ENCODE measurements at regions not wholly inside any gene's neighbourhood (a gene's known extent, or its start where the extent isn't known, plus 50 kb on each side); places are given as distances from the start of the nearest gene placed in this dataset.

DNA sequence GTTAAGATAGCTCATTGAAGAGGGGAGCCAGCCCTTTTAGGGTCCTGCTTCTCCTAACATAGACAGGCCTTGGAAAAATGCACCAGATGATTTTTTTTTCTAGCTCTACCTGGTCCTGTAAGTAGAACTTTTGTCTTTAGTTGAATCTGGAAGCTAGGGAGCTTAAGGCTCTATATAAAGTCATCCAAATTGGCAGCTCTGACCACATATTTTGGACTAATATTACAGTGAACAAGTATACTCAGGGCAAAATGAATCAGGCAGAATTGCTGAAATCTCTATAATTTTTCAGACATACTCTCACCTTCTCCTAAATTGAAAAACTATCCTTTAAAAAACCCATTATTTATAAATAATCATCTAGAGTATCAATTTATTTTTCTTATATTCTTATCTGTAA is 375.6 kb downstream of the OSTF1 start:
- no peaks in the 10 kb centered on the region for H3K9me3 ChIP-seq (ENCODE audit: insufficient read depth, low read depth, low read length)
- no peaks in the 10 kb centered on the region for H3K36me3 ChIP-seq (ENCODE audit: insufficient read depth, low read depth, low read length)
- H3K27ac ChIP-seq (ENCODE audit: low read length) = no peak overlapping the region

DNA sequence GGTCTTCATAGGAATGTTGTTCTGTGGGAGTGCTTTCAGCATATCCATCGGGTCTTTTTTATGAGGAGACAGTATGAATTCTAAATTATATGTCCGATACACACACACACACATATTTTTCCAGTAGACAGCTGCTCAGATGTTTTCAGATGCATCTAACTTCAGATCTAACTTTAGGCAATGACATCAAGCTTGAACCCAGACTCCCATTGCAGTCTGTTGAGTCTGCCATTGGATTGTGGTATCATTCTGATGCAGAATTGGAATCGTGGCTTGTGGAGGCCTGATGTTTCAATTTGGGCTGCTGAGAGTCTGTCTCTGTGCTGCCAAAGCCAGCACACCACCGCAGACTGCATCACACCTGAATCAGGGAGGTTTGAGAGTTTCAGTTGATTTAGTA is 376.4 kb downstream of the OSTF1 start:
- Histone ChIP-seq H3K9me3 (ENCODE audit: insufficient read depth, low read depth, low read length) (no peaks in the 10 kb centered on the region), H3K27me3 (ENCODE audit: insufficient read depth, low read length) (no peaks in the 10 kb centered on the region), H3K9ac (ENCODE audit: low read depth, low read length) (no peak overlapping the region), H3K36me3 (ENCODE audit: insufficient read depth, low read depth, low read length) (no peaks in the 10 kb centered on the region), H3K4me3 (ENCODE audit: low read length) (no peak overlapping the region), H3K27ac (ENCODE audit: low read length) (no peak overlapping the region), H3K4me1 (ENCODE audit: insufficient read depth, low read length) (peaks cover 8% of the 10 kb centered on the region; the same call in 1 of the 2 replicates)

More for the DNA sequence above, 375.6 kb downstream of the OSTF1 start:
- Histone ChIP-seq H3K27me3 (ENCODE audit: insufficient read depth, low read length) (no peaks in the 10 kb centered on the region), H3K4me3 (ENCODE audit: low read length) (no peak overlapping the region), H3K9ac (ENCODE audit: low read depth, low read length) (no peak overlapping the region), H3K4me1 (ENCODE audit: insufficient read depth, low read length) (peaks cover 8% of the 10 kb centered on the region; the same call in 1 of the 2 replicates)

DNA sequence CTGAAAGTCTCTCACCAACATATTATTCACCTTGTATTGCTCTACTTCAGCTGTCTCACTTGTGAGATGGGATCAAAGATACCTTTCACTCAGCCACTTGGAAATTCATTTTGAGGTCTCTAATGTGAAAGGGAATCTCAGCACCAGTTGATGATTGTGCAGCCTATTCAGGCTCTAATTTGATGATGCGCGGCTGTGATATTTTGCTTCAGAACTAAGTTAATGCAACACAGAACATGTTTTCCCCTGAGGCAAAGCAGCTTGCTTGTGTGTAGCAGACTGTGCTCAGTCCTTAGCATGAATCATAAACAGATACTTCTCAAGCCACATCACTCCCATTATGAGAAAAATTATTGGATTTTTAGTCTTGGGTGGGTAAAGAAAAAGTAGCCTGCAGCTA is 378.8 kb downstream of the OSTF1 start:
- H3K4me1 ChIP-seq (ENCODE audit: insufficient read depth, low read length) = peaks cover 19% of the 10 kb centered on the region
- no peaks in the 10 kb centered on the region for H3K27me3 ChIP-seq (ENCODE audit: insufficient read depth, low read length)
- H3K27ac ChIP-seq (ENCODE audit: low read length) = no peak overlapping the region
- no peaks in the 10 kb centered on the region for H3K9me3 ChIP-seq (ENCODE audit: insufficient read depth, low read depth, low read length)
- H3K36me3 ChIP-seq (ENCODE audit: insufficient read depth, low read depth, low read length) = no peaks in the 10 kb centered on the region
- H3K9ac ChIP-seq (ENCODE audit: low read depth, low read length) = no peak overlapping the region
- H3K4me3 ChIP-seq (ENCODE audit: low read length) = no peak overlapping the region

DNA sequence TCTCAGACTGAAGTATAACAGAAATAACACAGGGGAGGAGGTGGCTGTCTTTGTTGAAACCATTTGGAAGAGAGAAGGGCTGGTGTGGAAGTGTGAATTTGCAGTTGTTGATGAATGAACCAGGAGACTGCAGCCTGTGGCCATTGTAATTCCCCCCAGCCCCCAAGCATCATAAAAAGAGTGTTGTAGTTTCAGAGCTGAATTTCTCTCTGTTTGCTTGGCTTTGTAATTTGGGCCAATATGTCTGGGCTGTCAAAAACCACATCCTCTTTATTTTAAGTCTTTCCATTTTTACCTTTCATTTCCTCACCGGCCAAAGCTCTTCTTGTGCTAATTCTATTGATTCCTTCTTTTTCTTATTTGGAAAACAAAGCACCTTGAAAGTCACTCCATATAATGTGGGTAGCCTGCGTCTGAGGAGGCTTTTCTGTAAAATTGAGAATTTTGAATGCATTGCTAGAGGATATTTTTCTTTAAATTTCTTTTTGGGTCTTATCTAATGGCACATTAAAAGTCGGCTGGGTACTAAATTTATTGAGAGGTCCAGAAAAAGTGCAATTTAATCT is 383.3 kb downstream of the OSTF1 start:
- no peaks in the 10 kb centered on the region for H3K9me3 ChIP-seq (ENCODE audit: insufficient read depth, low read depth, low read length)
- no peaks in the 10 kb centered on the region for H3K27me3 ChIP-seq (ENCODE audit: insufficient read depth, low read length)
- no peaks in the 10 kb centered on the region for H3K36me3 ChIP-seq (ENCODE audit: insufficient read depth, low read depth, low read length)
- H3K4me3 ChIP-seq (ENCODE audit: low read length) = peak overlapping the region; percentile 7; the same call in 1 of the 2 replicates
- peaks cover 26% of the 10 kb centered on the region for H3K4me1 ChIP-seq (ENCODE audit: insufficient read depth, low read length)
- H3K9ac ChIP-seq (ENCODE audit: low read depth, low read length) = peak overlapping the region; percentile 44; the same call in 1 of the 2 replicates
- peak overlapping the region; percentile 62 for H3K27ac ChIP-seq (ENCODE audit: low read length)

DNA sequence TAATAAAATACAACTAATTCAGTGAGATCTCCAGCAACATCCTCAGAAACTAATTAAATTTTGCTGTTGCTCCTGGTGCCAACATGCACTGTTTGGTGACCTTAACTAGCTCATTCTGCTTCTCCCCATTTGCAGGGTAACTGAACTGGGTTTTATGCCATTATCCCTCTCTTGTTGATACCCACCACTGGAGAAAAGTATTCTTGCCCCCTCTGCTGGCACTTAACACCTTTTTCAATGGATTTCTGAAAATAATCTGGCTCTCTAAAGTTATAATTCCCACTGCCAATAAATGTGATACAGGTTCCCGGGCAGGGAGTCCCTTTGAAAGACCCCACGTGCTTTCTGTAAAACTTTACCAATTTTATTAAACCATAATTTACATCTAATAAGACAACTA is 394.3 kb downstream of the OSTF1 start:
- Histone ChIP-seq H3K4me1 (ENCODE audit: insufficient read depth, low read length) (no peaks in the 10 kb centered on the region), H3K27me3 (ENCODE audit: insufficient read depth, low read length) (no peaks in the 10 kb centered on the region), H3K9me3 (ENCODE audit: insufficient read depth, low read depth, low read length) (peaks cover 7% of the 10 kb centered on the region), H3K36me3 (ENCODE audit: insufficient read depth, low read depth, low read length) (no peaks in the 10 kb centered on the region), H3K4me3 (ENCODE audit: low read length) (no peak overlapping the region), H3K27ac (ENCODE audit: low read length) (no peak overlapping the region), H3K9ac (ENCODE audit: low read depth, low read length) (no peak overlapping the region)

DNA sequence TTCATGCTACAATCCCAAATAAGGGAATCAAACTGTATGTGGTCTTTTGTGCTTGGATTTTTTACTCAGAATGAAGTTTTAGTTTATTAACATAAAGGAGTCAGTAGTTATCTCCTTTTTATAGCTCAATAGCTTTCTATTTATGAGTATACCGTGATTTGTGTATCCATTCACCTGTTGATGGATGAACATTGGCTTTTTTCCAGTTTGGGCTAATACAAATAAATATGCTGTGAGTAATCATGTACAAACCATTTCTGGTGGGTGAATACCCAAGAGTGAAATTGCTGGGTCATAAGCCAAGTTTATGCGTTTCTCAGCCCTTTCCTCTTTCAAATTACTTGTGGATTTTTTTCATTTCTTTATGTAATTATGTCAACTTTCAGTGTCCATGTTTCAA is 395.3 kb downstream of the OSTF1 start:
- no peaks in the 10 kb centered on the region for H3K4me1 ChIP-seq (ENCODE audit: insufficient read depth, low read length)
- no peak overlapping the region for H3K4me3 ChIP-seq (ENCODE audit: low read length)
- no peaks in the 10 kb centered on the region for H3K9me3 ChIP-seq (ENCODE audit: insufficient read depth, low read depth, low read length)
- H3K27me3 ChIP-seq (ENCODE audit: insufficient read depth, low read length) = no peaks in the 10 kb centered on the region
- no peak overlapping the region for H3K9ac ChIP-seq (ENCODE audit: low read depth, low read length)
- H3K27ac ChIP-seq (ENCODE audit: low read length) = no peak overlapping the region
- no peaks in the 10 kb centered on the region for H3K36me3 ChIP-seq (ENCODE audit: insufficient read depth, low read depth, low read length)

DNA sequence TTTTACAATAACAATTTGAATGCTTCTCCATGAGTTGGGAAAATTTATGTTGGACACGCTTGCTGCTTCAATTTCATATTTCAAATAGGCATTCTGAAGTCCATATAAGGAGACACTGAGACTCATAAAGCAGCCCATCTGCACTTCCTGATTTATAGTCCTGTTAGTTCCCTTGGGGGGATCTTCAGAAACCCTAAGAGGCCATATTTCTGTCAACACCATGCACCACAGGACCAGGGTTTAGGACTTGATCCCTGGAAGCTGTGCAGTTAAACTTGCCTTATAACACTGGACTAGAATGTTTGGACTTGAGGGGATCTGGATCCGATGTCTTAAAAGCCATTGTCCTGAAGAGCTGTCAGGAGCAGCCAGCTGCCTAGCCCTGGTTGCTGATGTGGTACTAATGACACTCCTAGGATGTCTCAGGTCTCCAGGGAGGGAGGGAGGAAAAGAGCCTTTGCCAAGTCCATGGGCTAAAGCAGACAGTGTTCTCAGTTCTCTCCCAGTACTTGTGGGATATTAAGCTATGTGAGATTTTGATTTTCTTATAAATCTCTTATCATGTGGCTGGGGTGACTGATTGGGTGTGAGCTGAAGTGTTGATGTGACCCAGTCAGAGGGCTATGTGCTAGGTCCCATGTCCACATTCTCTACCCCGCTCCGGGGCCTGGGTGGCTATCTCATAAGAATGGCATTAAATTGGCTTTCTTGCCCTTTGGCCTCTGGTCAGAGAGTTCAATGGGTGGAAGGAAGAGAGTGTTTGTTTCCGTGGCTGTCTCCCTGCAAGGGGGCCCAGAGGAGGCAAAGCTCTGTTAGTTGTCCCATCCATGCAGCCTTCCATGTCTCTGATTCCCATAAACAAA is 399.8 kb downstream of the OSTF1 start:
- no peak overlapping the region for H3K27ac ChIP-seq (ENCODE audit: low read length)
- H3K36me3 ChIP-seq (ENCODE audit: insufficient read depth, low read depth, low read length) = no peaks in the 10 kb centered on the region
- no peak overlapping the region for H3K4me3 ChIP-seq (ENCODE audit: low read length)
- no peaks in the 10 kb centered on the region; the same call in 1 of the 2 replicates for H3K9me3 ChIP-seq (ENCODE audit: insufficient read depth, low read depth, low read length)
- H3K27me3 ChIP-seq (ENCODE audit: insufficient read depth, low read length) = no peaks in the 10 kb centered on the region
- no peaks in the 10 kb centered on the region for H3K4me1 ChIP-seq (ENCODE audit: insufficient read depth, low read length)
- no peak overlapping the region for H3K9ac ChIP-seq (ENCODE audit: low read depth, low read length)

DNA sequence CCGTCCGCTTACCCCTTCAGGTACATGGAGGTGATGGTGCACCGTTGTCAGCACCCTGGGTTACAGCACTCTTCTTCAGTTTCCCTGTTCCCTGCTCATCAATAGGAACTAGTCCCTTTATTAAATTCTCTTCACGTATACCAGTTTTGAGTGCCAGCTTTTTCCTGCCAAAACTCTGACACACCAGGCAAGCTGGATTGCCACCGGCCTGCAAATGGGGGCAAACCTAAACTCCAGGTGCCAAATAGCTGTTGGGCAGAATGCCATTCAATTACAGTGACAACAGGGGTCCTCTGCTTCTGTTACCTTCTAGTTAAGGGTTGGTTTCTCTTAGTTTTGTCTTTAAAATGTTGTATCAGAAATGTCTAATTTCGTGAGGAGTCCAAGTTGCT is 400.4 kb downstream of the OSTF1 start:
- H3K27ac ChIP-seq (ENCODE audit: low read length) = no peak overlapping the region
- H3K9ac ChIP-seq (ENCODE audit: low read depth, low read length) = no peak overlapping the region
- H3K27me3 ChIP-seq (ENCODE audit: insufficient read depth, low read length) = no peaks in the 10 kb centered on the region
- no peak overlapping the region for H3K4me3 ChIP-seq (ENCODE audit: low read length)
- no peaks in the 10 kb centered on the region for H3K4me1 ChIP-seq (ENCODE audit: insufficient read depth, low read length)
- H3K36me3 ChIP-seq (ENCODE audit: insufficient read depth, low read depth, low read length) = no peaks in the 10 kb centered on the region
- H3K9me3 ChIP-seq (ENCODE audit: insufficient read depth, low read depth, low read length) = no peaks in the 10 kb centered on the region; the same call in 1 of the 2 replicates

DNA sequence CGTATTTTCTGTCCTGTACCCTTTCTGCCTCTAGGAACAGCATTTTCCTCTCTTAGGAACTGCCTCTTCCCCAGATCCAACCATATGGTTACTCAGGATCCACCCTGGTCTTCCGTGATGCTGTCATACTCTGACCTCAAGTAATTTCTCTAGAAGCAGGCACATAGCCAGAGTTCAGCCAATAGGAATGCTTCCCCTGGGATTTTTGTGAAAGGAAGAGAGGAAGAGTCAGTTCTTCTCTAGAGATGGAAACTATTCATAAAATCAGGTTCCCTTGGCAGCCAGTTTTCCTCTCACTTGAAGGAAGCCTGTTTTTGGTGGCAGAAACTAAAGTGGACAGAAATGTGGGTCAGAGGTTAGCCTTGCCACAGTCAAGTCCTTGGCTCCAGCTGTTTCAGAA is 400.1 kb upstream of the PCSK5 start:
- H3K9me3 ChIP-seq (ENCODE audit: insufficient read depth, low read depth, low read length) = no peaks in the 10 kb centered on the region; the same call in 1 of the 2 replicates
- no peak overlapping the region for H3K9ac ChIP-seq (ENCODE audit: low read depth, low read length)
- no peak overlapping the region for H3K27ac ChIP-seq (ENCODE audit: low read length)
- no peak overlapping the region for H3K4me3 ChIP-seq (ENCODE audit: low read length)
- no peaks in the 10 kb centered on the region for H3K36me3 ChIP-seq (ENCODE audit: insufficient read depth, low read depth, low read length)
- no peaks in the 10 kb centered on the region for H3K4me1 ChIP-seq (ENCODE audit: insufficient read depth, low read length)
- H3K27me3 ChIP-seq (ENCODE audit: insufficient read depth, low read length) = no peaks in the 10 kb centered on the region

DNA sequence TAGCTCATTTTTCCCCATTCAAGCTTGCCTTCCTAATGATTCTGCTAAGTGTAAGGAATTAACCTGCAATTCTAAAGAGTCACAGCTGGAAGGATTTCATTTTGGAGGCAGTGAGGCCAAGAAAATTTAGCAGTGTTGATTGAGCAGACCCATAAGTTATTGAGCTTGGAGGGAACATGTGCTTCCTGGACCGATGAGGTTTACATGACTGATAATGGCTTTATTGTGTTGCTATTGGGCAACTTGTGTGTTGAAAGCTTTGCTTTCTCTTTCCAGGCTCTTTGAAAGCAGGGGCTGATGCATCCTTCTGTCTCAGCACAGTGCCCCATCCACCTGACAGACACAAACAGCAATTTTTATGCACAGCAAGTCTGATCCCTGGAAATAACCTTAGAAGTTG is 398.9 kb upstream of the PCSK5 start:
- no peaks in the 10 kb centered on the region for H3K27me3 ChIP-seq (ENCODE audit: insufficient read depth, low read length)
- H3K9me3 ChIP-seq (ENCODE audit: insufficient read depth, low read depth, low read length) = no peaks in the 10 kb centered on the region; the same call in 1 of the 2 replicates
- no peak overlapping the region for H3K9ac ChIP-seq (ENCODE audit: low read depth, low read length)
- no peaks in the 10 kb centered on the region for H3K36me3 ChIP-seq (ENCODE audit: insufficient read depth, low read depth, low read length)
- H3K27ac ChIP-seq (ENCODE audit: low read length) = no peak overlapping the region
- no peak overlapping the region for H3K4me3 ChIP-seq (ENCODE audit: low read length)
- H3K4me1 ChIP-seq (ENCODE audit: insufficient read depth, low read length) = no peaks in the 10 kb centered on the region

DNA sequence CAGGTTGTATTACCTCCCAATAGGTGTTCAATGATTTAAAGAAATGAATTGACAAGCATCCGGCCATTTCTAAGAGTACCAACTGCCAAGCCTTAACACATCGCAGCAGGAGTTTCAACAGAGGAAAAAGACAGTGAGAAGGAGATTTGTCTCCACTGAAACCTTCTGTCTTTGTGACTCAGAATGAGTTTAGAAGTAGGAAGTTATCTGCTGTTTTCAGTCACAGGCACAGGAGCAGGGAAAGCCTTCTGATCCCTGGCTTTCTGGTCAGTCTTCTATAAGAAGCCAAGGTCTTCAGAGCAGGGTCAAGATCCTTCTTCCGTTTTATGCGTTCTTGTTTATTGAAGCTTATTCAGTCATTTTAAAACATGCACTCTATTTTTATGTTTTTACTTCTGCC is 390.7 kb upstream of the PCSK5 start:
- Histone ChIP-seq H3K27ac (ENCODE audit: low read length) (no peak overlapping the region), H3K4me1 (ENCODE audit: insufficient read depth, low read length) (no peaks in the 10 kb centered on the region), H3K4me3 (ENCODE audit: low read length) (no peak overlapping the region), H3K9me3 (ENCODE audit: insufficient read depth, low read depth, low read length) (no peaks in the 10 kb centered on the region), H3K9ac (ENCODE audit: low read depth, low read length) (no peak overlapping the region), H3K27me3 (ENCODE audit: insufficient read depth, low read length) (no peaks in the 10 kb centered on the region), H3K36me3 (ENCODE audit: insufficient read depth, low read depth, low read length) (no peaks in the 10 kb centered on the region)

DNA sequence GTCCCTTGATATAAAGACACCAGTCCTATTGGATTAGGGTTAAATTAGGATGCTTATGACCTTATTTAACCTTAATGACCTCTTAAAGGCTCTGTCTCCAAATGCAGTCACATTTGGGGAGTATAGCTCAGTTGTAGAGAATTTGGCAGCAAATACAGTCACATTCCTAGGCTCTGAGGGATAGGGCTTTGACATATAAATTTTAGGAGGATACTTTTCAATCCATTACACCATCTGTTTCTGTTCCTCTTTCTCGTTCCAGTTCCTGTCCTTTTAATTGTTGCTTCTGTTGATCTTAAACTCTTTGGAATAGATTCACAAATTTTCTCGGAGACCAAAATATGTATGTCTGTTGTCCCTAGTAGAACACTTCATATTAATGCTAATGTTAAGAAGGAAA is 390.0 kb upstream of the PCSK5 start:
- Histone ChIP-seq H3K36me3 (ENCODE audit: insufficient read depth, low read depth, low read length) (no peaks in the 10 kb centered on the region), H3K4me3 (ENCODE audit: low read length) (no peak overlapping the region), H3K27ac (ENCODE audit: low read length) (no peak overlapping the region), H3K4me1 (ENCODE audit: insufficient read depth, low read length) (no peaks in the 10 kb centered on the region), H3K9ac (ENCODE audit: low read depth, low read length) (no peak overlapping the region), H3K27me3 (ENCODE audit: insufficient read depth, low read length) (no peaks in the 10 kb centered on the region), H3K9me3 (ENCODE audit: insufficient read depth, low read depth, low read length) (no peaks in the 10 kb centered on the region)
